ENCODE measurements at regions not wholly inside any gene's neighbourhood (a gene's known extent, or its start where the extent isn't known, plus 50 kb on each side); places are given as distances from the start of the nearest gene placed in this dataset.

DNA sequence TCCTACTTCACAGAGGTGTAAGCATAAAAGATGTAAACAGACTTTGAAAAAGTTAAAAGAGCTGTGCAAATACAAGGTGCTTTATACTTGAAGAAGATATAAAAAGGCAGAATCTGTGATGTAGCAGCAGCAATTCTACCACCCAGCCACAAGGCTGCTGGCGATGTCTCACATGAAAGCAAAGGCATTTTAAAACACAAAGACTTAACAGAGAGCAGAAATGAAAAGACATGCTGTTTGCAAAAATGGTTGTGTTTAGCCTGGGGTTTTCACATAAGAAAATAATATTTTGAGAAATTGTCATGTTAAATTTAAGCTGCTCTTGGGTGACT is 85.5 kb upstream of the ZNF800 start:
- TF ChIP-seq, protein P1, sequence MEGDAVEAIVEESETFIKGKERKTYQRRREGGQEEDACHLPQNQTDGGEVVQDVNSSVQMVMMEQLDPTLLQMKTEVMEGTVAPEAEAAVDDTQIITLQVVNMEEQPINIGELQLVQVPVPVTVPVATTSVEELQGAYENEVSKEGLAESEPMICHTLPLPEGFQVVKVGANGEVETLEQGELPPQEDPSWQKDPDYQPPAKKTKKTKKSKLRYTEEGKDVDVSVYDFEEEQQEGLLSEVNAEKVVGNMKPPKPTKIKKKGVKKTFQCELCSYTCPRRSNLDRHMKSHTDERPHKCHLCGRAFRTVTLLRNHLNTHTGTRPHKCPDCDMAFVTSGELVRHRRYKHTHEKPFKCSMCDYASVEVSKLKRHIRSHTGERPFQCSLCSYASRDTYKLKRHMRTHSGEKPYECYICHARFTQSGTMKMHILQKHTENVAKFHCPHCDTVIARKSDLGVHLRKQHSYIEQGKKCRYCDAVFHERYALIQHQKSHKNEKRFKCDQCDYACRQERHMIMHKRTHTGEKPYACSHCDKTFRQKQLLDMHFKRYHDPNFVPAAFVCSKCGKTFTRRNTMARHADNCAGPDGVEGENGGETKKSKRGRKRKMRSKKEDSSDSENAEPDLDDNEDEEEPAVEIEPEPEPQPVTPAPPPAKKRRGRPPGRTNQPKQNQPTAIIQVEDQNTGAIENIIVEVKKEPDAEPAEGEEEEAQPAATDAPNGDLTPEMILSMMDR (IDR thresholded peaks at IDR 0.05) = no peak
- TF ChIP-seq POLR2A (IDR thresholded peaks at IDR 0.05) = no peak
